ENCODE measurements at regions not wholly inside any gene's neighbourhood (a gene's known extent, or its start where the extent isn't known, plus 50 kb on each side); places are given as distances from the start of the nearest gene placed in this dataset.
A peak's percentile ranks its signal among the peaks of the same experiment; 100 is the strongest.

- no peak overlapping the region for H3K27ac ChIP-seq (ENCODE audit: insufficient read depth, low read length, poor library complexity, severe bottlenecking)
- H3K27me3 ChIP-seq (replicated peaks; ENCODE audit: control insufficient read depth, insufficient read depth, low read length, poor library complexity, severe bottlenecking), result no peaks in the 10 kb centered on the region
- no peak for DNase-seq
- no peak overlapping the region for H3K4me3 ChIP-seq (ENCODE audit: insufficient read depth, low read depth, low read length, poor library complexity, severe bottlenecking)
- H3K4me1 ChIP-seq (ENCODE audit: control insufficient read depth, insufficient read depth, low read length, poor library complexity, severe bottlenecking), result peaks cover 11% of the 10 kb centered on the region
- no peaks in the 10 kb centered on the region for H3K36me3 ChIP-seq (ENCODE audit: control insufficient read depth, insufficient read depth, low read length)
- no peaks in the 10 kb centered on the region for H3K9me3 ChIP-seq (ENCODE audit: control insufficient read depth, low read length)
Observed at GRCh38 chr1:234989479-234990327, 138.9 kb downstream of the TOMM20 start.

- no peaks in the 10 kb centered on the region for H3K27me3 ChIP-seq (replicated peaks; ENCODE audit: control insufficient read depth, insufficient read depth, low read length, poor library complexity, severe bottlenecking)
- H3K4me3 ChIP-seq (ENCODE audit: insufficient read depth, low read depth, low read length, poor library complexity, severe bottlenecking), result no peak overlapping the region
- H3K9me3 ChIP-seq (ENCODE audit: control insufficient read depth, low read length), result no peaks in the 10 kb centered on the region
- no peaks in the 10 kb centered on the region for H3K36me3 ChIP-seq (ENCODE audit: control insufficient read depth, insufficient read depth, low read length)
- H3K27ac ChIP-seq (ENCODE audit: insufficient read depth, low read length, poor library complexity, severe bottlenecking), result no peak overlapping the region
- no peak for DNase-seq
- H3K4me1 ChIP-seq (ENCODE audit: control insufficient read depth, insufficient read depth, low read length, poor library complexity, severe bottlenecking), result peaks cover 14% of the 10 kb centered on the region
Observed at GRCh38 chr1:234989019-234989418, 139.6 kb downstream of the TOMM20 start.

GRCh38 chr1:234988536-234988935, 140.1 kb downstream of the TOMM20 start:
- no peak overlapping the region for H3K27ac ChIP-seq (ENCODE audit: insufficient read depth, low read length, poor library complexity, severe bottlenecking)
- H3K9me3 ChIP-seq (ENCODE audit: control insufficient read depth, low read length), result no peaks in the 10 kb centered on the region
- DNase-seq, result no peak
- H3K27me3 ChIP-seq (replicated peaks; ENCODE audit: control insufficient read depth, insufficient read depth, low read length, poor library complexity, severe bottlenecking), result no peaks in the 10 kb centered on the region
- H3K4me1 ChIP-seq (ENCODE audit: control insufficient read depth, insufficient read depth, low read length, poor library complexity, severe bottlenecking), result peaks cover 14% of the 10 kb centered on the region
- H3K4me3 ChIP-seq (ENCODE audit: insufficient read depth, low read depth, low read length, poor library complexity, severe bottlenecking), result no peak overlapping the region
- no peaks in the 10 kb centered on the region for H3K36me3 ChIP-seq (ENCODE audit: control insufficient read depth, insufficient read depth, low read length)

GRCh38 chr1:234988155-234988517, 140.5 kb downstream of the TOMM20 start:
- H3K4me3 ChIP-seq (ENCODE audit: insufficient read depth, low read depth, low read length, poor library complexity, severe bottlenecking), result no peak overlapping the region
- H3K27ac ChIP-seq (ENCODE audit: insufficient read depth, low read length, poor library complexity, severe bottlenecking), result no peak overlapping the region
- peaks cover 14% of the 10 kb centered on the region for H3K4me1 ChIP-seq (ENCODE audit: control insufficient read depth, insufficient read depth, low read length, poor library complexity, severe bottlenecking)
- DNase-seq, result no peak
- H3K36me3 ChIP-seq (ENCODE audit: control insufficient read depth, insufficient read depth, low read length), result no peaks in the 10 kb centered on the region
- H3K9me3 ChIP-seq (ENCODE audit: control insufficient read depth, low read length), result no peaks in the 10 kb centered on the region
- no peaks in the 10 kb centered on the region for H3K27me3 ChIP-seq (replicated peaks; ENCODE audit: control insufficient read depth, insufficient read depth, low read length, poor library complexity, severe bottlenecking)

- H3K36me3 ChIP-seq (ENCODE audit: control insufficient read depth, insufficient read depth, low read length), result no peaks in the 10 kb centered on the region
- no peak overlapping the region for H3K4me3 ChIP-seq (ENCODE audit: insufficient read depth, low read depth, low read length, poor library complexity, severe bottlenecking)
- H3K27me3 ChIP-seq (replicated peaks; ENCODE audit: control insufficient read depth, insufficient read depth, low read length, poor library complexity, severe bottlenecking), result no peaks in the 10 kb centered on the region
- H3K9me3 ChIP-seq (ENCODE audit: control insufficient read depth, low read length), result no peaks in the 10 kb centered on the region
- no peak overlapping the region for H3K27ac ChIP-seq (ENCODE audit: insufficient read depth, low read length, poor library complexity, severe bottlenecking)
- DNase-seq, result no peak
- peaks cover 14% of the 10 kb centered on the region for H3K4me1 ChIP-seq (ENCODE audit: control insufficient read depth, insufficient read depth, low read length, poor library complexity, severe bottlenecking)
Observed at GRCh38 chr1:234987415-234988154, 141.1 kb downstream of the TOMM20 start.

GRCh38 chr1:234986750-234987414, 141.8 kb downstream of the TOMM20 start:
- Histone ChIP-seq H3K27me3 (replicated peaks; ENCODE audit: control insufficient read depth, insufficient read depth, low read length, poor library complexity, severe bottlenecking) (no peaks in the 10 kb centered on the region), H3K4me1 (ENCODE audit: control insufficient read depth, insufficient read depth, low read length, poor library complexity, severe bottlenecking) (peaks cover 14% of the 10 kb centered on the region), H3K36me3 (ENCODE audit: control insufficient read depth, insufficient read depth, low read length) (no peaks in the 10 kb centered on the region), H3K27ac (ENCODE audit: insufficient read depth, low read length, poor library complexity, severe bottlenecking) (no peak overlapping the region), H3K9me3 (ENCODE audit: control insufficient read depth, low read length) (no peaks in the 10 kb centered on the region), H3K4me3 (ENCODE audit: insufficient read depth, low read depth, low read length, poor library complexity, severe bottlenecking) (no peak overlapping the region)
- DNase-seq, result no peak

- H3K4me3 ChIP-seq (ENCODE audit: insufficient read depth, low read depth, low read length, poor library complexity, severe bottlenecking), result no peak overlapping the region
- DNase-seq, result no peak
- no peaks in the 10 kb centered on the region for H3K27me3 ChIP-seq (replicated peaks; ENCODE audit: control insufficient read depth, insufficient read depth, low read length, poor library complexity, severe bottlenecking)
- no peaks in the 10 kb centered on the region for H3K36me3 ChIP-seq (ENCODE audit: control insufficient read depth, insufficient read depth, low read length)
- H3K27ac ChIP-seq (ENCODE audit: insufficient read depth, low read length, poor library complexity, severe bottlenecking), result no peak overlapping the region
- H3K9me3 ChIP-seq (ENCODE audit: control insufficient read depth, low read length), result no peaks in the 10 kb centered on the region
- H3K4me1 ChIP-seq (ENCODE audit: control insufficient read depth, insufficient read depth, low read length, poor library complexity, severe bottlenecking), result peaks cover 22% of the 10 kb centered on the region
Observed at GRCh38 chr1:234985516-234986294, 142.9 kb downstream of the TOMM20 start.

- Histone ChIP-seq H3K27me3 (replicated peaks; ENCODE audit: control insufficient read depth, insufficient read depth, low read length, poor library complexity, severe bottlenecking) (no peaks in the 10 kb centered on the region), H3K4me1 (ENCODE audit: control insufficient read depth, insufficient read depth, low read length, poor library complexity, severe bottlenecking) (peaks cover 29% of the 10 kb centered on the region), H3K36me3 (ENCODE audit: control insufficient read depth, insufficient read depth, low read length) (no peaks in the 10 kb centered on the region), H3K4me3 (ENCODE audit: insufficient read depth, low read depth, low read length, poor library complexity, severe bottlenecking) (no peak overlapping the region), H3K27ac (ENCODE audit: insufficient read depth, low read length, poor library complexity, severe bottlenecking) (no peak overlapping the region), H3K9me3 (ENCODE audit: control insufficient read depth, low read length) (no peaks in the 10 kb centered on the region)
- DNase-seq, result no peak
Observed at GRCh38 chr1:234985007-234985370, 143.6 kb downstream of the TOMM20 start.

GRCh38 chr1:234983564-234984238, 144.9 kb downstream of the TOMM20 start:
- Histone ChIP-seq H3K36me3 (ENCODE audit: control insufficient read depth, insufficient read depth, low read length) (no peaks in the 10 kb centered on the region), H3K27ac (ENCODE audit: insufficient read depth, low read length, poor library complexity, severe bottlenecking) (peak overlapping the region; percentile 41), H3K4me1 (ENCODE audit: control insufficient read depth, insufficient read depth, low read length, poor library complexity, severe bottlenecking) (peaks cover 42% of the 10 kb centered on the region), H3K9me3 (ENCODE audit: control insufficient read depth, low read length) (no peaks in the 10 kb centered on the region), H3K27me3 (replicated peaks; ENCODE audit: control insufficient read depth, insufficient read depth, low read length, poor library complexity, severe bottlenecking) (no peaks in the 10 kb centered on the region), H3K4me3 (ENCODE audit: insufficient read depth, low read depth, low read length, poor library complexity, severe bottlenecking) (no peak overlapping the region)
- DNase-seq, result no peak

Data from effector memory CD4-positive, alpha-beta T cell (primary cell).